Stomach (tissue), 8 donors: ENCODE measurements at regions not wholly inside any gene's neighbourhood (a gene's known extent, or its start where the extent isn't known, plus 50 kb on each side); places are given as distances from the start of the nearest gene placed in this dataset.

Source experiments
- DNase-seq, 2 donors: peaks; one replicate each; pipeline versions ENCODE4 v3.0.0 to v3.0.0-alpha.2; 2013 to 2019
- H3K27ac ChIP-seq, 5 donors: fragments of 200-600 bp in 4 of 5; sonication (generic) in 4 of 5; one replicate each; pipeline ENCODE4 v1.5.1; 2013 to 2019; ENCODE audit warnings: mild to moderate bottlenecking in 1 of 5, moderate library complexity in 1 of 5
- H3K27me3 ChIP-seq, 3 donors: fragments of 200-600 bp; sonication (generic); one replicate each; pipeline ENCODE4 v1.5.1; 2017 to 2019; ENCODE audit warnings: mixed run types in 1 of 3
- H3K36me3 ChIP-seq, 4 donors: fragments of 200-600 bp; sonication (generic); 1 replicate in 3 of 4; 2 replicates in 1 of 4; pipeline ENCODE4 v1.5.1; 2016 to 2019
- H3K4me1 ChIP-seq, 4 donors: fragments of 200-600 bp; sonication (generic); one replicate each; pipeline ENCODE4 v1.5.1; 2016 to 2019
- H3K4me3 ChIP-seq, 4 donors: fragments of 200-600 bp; sonication (generic) in 3 of 4; one replicate each; pipeline ENCODE4 v1.5.1; 2016 to 2019; ENCODE audit warnings: mild to moderate bottlenecking in 1 of 4
- H3K9me3 ChIP-seq, 4 donors: fragments of 200-600 bp; sonication (generic); one replicate each; pipeline ENCODE4 v1.5.1; 2016 to 2019
- CTCF ChIP-seq, 7 experiments: fragments of 450-650 bp in 4 of 7; fragments of 200-600 bp in 3 of 7; sonication (generic) in 3 of 7; IDR thresholded peaks; one replicate each; pipeline ENCODE4 v1.5.1; 2016 to 2019; ENCODE audit warnings: antibody characterized with exemption in 7 of 7, control low read depth in 2 of 7, mild to moderate bottlenecking in 1 of 7
- EP300 ChIP-seq: sonication (generic); formaldehyde crosslinking; IDR thresholded peaks from one replicate; pipeline ENCODE4 v1.6.1; 2017; ENCODE audit warnings: antibody characterized with exemption
- POLR2A ChIP-seq, 4 donors: fragments of 450-650 bp; IDR thresholded peaks; one replicate each; pipeline ENCODE4 v1.6.1; 2016; ENCODE audit warnings: antibody characterized with exemption in 4 of 4, control low read depth in 2 of 4, mild to moderate bottlenecking in 1 of 4, moderate library complexity in 1 of 4
- POLR2AphosphoS5 ChIP-seq, 3 donors: sonication (generic); formaldehyde crosslinking; IDR thresholded peaks; one replicate each; pipeline ENCODE4 v1.6.1; 2016; ENCODE audit warnings: antibody characterized with exemption in 3 of 3
- WGBS, 5 donors: extraction: QIAGEN DNeasy Blood & Tissue Kit in 3 of 5; methylation state at CpG; one replicate each; pipeline versions ENCODE4 v1.1.5 to v1.1.7; 2013 to 2018; 5-methylcytosine and 5-hydroxymethylcytosine counted together
- intact Hi-C: fragments of 100-400 bp; cut with DNase I; formaldehyde crosslinking; loops from one replicate; pipeline ENCODE4 v1.15.1; 2023; ENCODE audit warnings: low total_unique reads
- donor health status: healthy with polysubstance abuse.
- donor health status: Bipolar disorder and iron deficiency.
- donor health status: healthy.

GRCh38 chr6:49051281-49051680, 411.8 kb downstream of the MMUT start:
- intact Hi-C loops: no loop called here
- H3K4me1 ChIP-seq: no peaks in the 10 kb centered on the region

GRCh38 chr6:49050584-49050983, 412.5 kb downstream of the MMUT start:
- 64 to 79% (median 73%) methylated on average over 1 of the region's 1 CpG for WGBS, 5 donors
- H3K36me3 ChIP-seq: no peaks in the 10 kb centered on the region
- no peak for DNase-seq
- no peaks in the 10 kb centered on the region for H3K4me1 ChIP-seq
- H3K27me3 ChIP-seq: no peaks in the 10 kb centered on the region
- H3K27ac ChIP-seq: no peak overlapping the region
- intact Hi-C loops: no loop called here
- H3K4me3 ChIP-seq: no peak overlapping the region
- TF ChIP-seq POLR2AphosphoS5 (IDR thresholded peaks at IDR 0.05): no peak
- TF ChIP-seq POLR2A (IDR thresholded peaks at IDR 0.05): no peak
- TF ChIP-seq CTCF (IDR thresholded peaks at IDR 0.05): no peak
- no peak for TF ChIP-seq EP300
- peaks cover 0 to 5% (median 0%) of the 10 kb centered on the region in 4 donors for H3K9me3 ChIP-seq

More at GRCh38 chr6:49051281-49051680, 411.8 kb downstream of the MMUT start:
- Histone ChIP-seq H3K27ac (no peak overlapping the region), H3K4me3 (no peak overlapping the region), H3K27me3 (no peaks in the 10 kb centered on the region), H3K9me3 (no peaks in the 10 kb centered on the region), H3K36me3 (no peaks in the 10 kb centered on the region)
- TF ChIP-seq CTCF (IDR thresholded peaks at IDR 0.05): no peak
- no peak for TF ChIP-seq POLR2A (IDR thresholded peaks at IDR 0.05)
- 48 to 79% (median 63%) methylated on average over 1 of the region's 1 CpG for WGBS, 5 donors
- no peak for DNase-seq

DNA sequence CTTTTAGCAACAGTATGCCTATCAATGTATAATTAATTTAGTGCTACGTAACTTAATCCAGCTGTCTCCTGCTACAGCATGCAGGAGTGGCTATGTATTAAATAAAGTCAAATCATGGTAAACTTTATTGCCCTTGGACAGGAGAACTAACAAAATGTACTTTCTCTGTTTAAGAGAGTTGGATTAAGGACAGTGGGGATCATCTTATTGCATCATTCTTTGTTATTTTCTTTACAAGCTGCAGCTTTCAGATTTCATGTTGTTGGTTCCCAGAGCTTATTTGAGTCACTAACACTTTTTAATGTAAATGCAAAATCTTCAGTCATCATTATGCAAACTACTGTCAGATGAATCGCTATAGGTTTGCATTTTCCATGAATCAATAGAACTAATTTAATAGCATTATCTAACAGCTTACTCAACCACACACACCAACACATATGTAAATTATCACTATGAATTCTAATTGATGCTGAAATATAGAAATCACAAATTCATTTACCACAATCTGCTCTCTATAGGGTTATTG, 424.7 kb downstream of the MMUT start:
- H3K9me3 ChIP-seq: peaks cover 0 to 5% (median 0%) of the 10 kb centered on the region in 4 donors
- H3K27me3 ChIP-seq: no peaks in the 10 kb centered on the region
- H3K4me3 ChIP-seq: no peak overlapping the region
- TF ChIP-seq CTCF (IDR thresholded peaks at IDR 0.05) (no peak), EP300 (no peak), POLR2A (IDR thresholded peaks at IDR 0.05) (no peak), POLR2AphosphoS5 (IDR thresholded peaks at IDR 0.05) (no peak)
- H3K36me3 ChIP-seq: no peaks in the 10 kb centered on the region
- no peaks in the 10 kb centered on the region for H3K4me1 ChIP-seq
- intact Hi-C loops: no loop called here
- no peak overlapping the region for H3K27ac ChIP-seq
- no peak for DNase-seq
- 86 to 94% (median 86%) methylated on average over 2 of the region's 2 CpGs for WGBS, 5 donors

- Histone ChIP-seq H3K27ac (no peak overlapping the region), H3K27me3 (no peaks in the 10 kb centered on the region), H3K4me3 (no peak overlapping the region), H3K4me1 (no peaks in the 10 kb centered on the region), H3K36me3 (no peaks in the 10 kb centered on the region), H3K9me3 (peaks cover 0 to 9% (median 2%) of the 10 kb centered on the region in 4 donors)
- TF ChIP-seq CTCF (IDR thresholded peaks at IDR 0.05) (no peak), EP300 (no peak), POLR2AphosphoS5 (IDR thresholded peaks at IDR 0.05) (no peak)
- 50 to 85% (median 67%) methylated on average over 1 of the region's 1 CpG for WGBS, 5 donors
- no peak for DNase-seq
- intact Hi-C loops: no loop called here
These were observed 432.6 kb downstream of the MMUT start for GRCh38 chr6:49030251-49031020.
